ENCODE measurements at regions not wholly inside any gene's neighbourhood (a gene's known extent, or its start where the extent isn't known, plus 50 kb on each side); places are given as distances from the start of the nearest gene placed in this dataset.

- Histone ChIP-seq H3K27ac (ENCODE audit: low read depth, low read length) (no peak overlapping the region), H3K4me3 (ENCODE audit: low read depth in 1 of 2, low read length in 2 of 2) (no peak overlapping the region), H3K27me3 (ENCODE audit: control insufficient read depth in 1 of 2, insufficient read depth in 2 of 2, low read length in 2 of 2) (no peaks in the 10 kb centered on the region), H3K4me1 (ENCODE audit: insufficient read depth, low read length) (no peaks in the 10 kb centered on the region), H3K9ac (ENCODE audit: low read length) (no peak overlapping the region), H3K36me3 (ENCODE audit: insufficient read depth, low read length) (no peaks in the 10 kb centered on the region), H3K9me3 (ENCODE audit: low read length) (no peaks in the 10 kb centered on the region)
Observed at GRCh38 chr6:169935348-169935718, 183.9 kb downstream of the ERMARD start.

GRCh38 chr6:169934699-169935347, 183.4 kb downstream of the ERMARD start:
- no peaks in the 10 kb centered on the region for H3K9me3 ChIP-seq (ENCODE audit: low read length)
- H3K36me3 ChIP-seq (ENCODE audit: insufficient read depth, low read length), result no peaks in the 10 kb centered on the region
- no peak overlapping the region for H3K9ac ChIP-seq (ENCODE audit: low read length)
- H3K27me3 ChIP-seq (ENCODE audit: control insufficient read depth in 1 of 2, insufficient read depth in 2 of 2, low read length in 2 of 2), result no peaks in the 10 kb centered on the region
- no peak overlapping the region for H3K27ac ChIP-seq (ENCODE audit: low read depth, low read length)
- H3K4me3 ChIP-seq (ENCODE audit: low read depth in 1 of 2, low read length in 2 of 2), result no peak overlapping the region
- H3K4me1 ChIP-seq (ENCODE audit: insufficient read depth, low read length), result no peaks in the 10 kb centered on the region

DNA sequence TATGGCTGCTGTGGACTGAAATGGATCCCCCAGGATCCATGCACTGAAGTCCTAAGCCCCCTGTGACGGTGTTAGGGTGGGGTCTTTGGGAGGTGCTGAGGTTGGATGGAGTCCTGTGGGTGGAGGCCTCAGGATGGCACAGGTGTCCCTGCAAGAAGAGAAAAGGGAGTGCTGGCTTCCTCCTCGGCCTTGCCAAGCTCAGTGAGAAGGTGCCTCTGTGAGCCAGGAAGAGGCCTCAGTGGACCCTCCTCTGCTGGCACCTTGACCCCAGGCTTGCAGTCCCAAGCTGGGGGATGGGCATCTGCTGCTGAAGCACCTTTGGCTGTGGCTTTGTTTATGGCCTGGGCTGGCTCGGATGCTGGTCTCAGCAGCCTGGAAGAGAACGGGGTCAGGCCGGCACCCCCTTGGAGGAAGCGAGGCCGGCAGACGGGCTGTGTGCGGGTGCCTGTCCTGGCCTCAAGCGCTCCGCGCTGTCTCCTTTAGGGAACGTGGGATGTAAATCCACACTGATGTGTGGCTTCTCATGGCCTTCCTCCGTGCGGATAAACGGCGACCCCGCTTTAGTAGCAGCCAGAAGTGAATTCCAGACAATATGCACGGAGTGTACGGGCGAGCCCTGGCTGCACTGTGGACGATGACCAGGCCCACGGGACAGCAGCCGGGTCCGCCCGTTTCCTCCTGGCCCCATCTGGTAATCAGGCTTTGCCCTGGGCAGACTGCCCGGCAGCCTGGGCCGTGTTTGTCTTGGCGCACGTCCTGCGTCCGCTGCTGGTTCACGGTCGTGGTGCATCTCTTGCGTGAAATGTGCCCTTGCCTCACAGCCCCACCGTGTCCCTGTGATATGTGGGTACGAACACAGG, 182.6 kb downstream of the ERMARD start:
- Histone ChIP-seq H3K27ac (ENCODE audit: low read depth, low read length) (no peak overlapping the region), H3K4me3 (ENCODE audit: low read depth in 1 of 2, low read length in 2 of 2) (no peak overlapping the region)

GRCh38 chr6:169933251-169933821, 181.9 kb downstream of the ERMARD start:
- Histone ChIP-seq H3K36me3 (ENCODE audit: insufficient read depth, low read length) (no peaks in the 10 kb centered on the region), H3K27ac (ENCODE audit: low read depth, low read length) (no peak overlapping the region), H3K9me3 (ENCODE audit: low read length) (no peaks in the 10 kb centered on the region), H3K4me3 (ENCODE audit: low read depth in 1 of 2, low read length in 2 of 2) (no peak overlapping the region), H3K27me3 (ENCODE audit: control insufficient read depth in 1 of 2, insufficient read depth in 2 of 2, low read length in 2 of 2) (no peaks in the 10 kb centered on the region), H3K9ac (ENCODE audit: low read length) (no peak overlapping the region), H3K4me1 (ENCODE audit: insufficient read depth, low read length) (no peaks in the 10 kb centered on the region)

More for the DNA sequence above, 182.6 kb downstream of the ERMARD start:
- H3K4me1 ChIP-seq (ENCODE audit: insufficient read depth, low read length), result no peaks in the 10 kb centered on the region
- H3K27me3 ChIP-seq (ENCODE audit: control insufficient read depth in 1 of 2, insufficient read depth in 2 of 2, low read length in 2 of 2), result no peaks in the 10 kb centered on the region
- no peaks in the 10 kb centered on the region for H3K36me3 ChIP-seq (ENCODE audit: insufficient read depth, low read length)
- no peaks in the 10 kb centered on the region for H3K9me3 ChIP-seq (ENCODE audit: low read length)
- H3K9ac ChIP-seq (ENCODE audit: low read length), result no peak overlapping the region

GRCh38 chr6:169932491-169932890, 181.1 kb downstream of the ERMARD start:
- Histone ChIP-seq H3K9ac (ENCODE audit: low read length) (no peak overlapping the region), H3K9me3 (ENCODE audit: low read length) (no peaks in the 10 kb centered on the region), H3K27me3 (ENCODE audit: control insufficient read depth in 1 of 2, insufficient read depth in 2 of 2, low read length in 2 of 2) (no peaks in the 10 kb centered on the region), H3K4me3 (ENCODE audit: low read depth in 1 of 2, low read length in 2 of 2) (no peak overlapping the region), H3K27ac (ENCODE audit: low read depth, low read length) (no peak overlapping the region), H3K36me3 (ENCODE audit: insufficient read depth, low read length) (no peaks in the 10 kb centered on the region), H3K4me1 (ENCODE audit: insufficient read depth, low read length) (no peaks in the 10 kb centered on the region)

DNA sequence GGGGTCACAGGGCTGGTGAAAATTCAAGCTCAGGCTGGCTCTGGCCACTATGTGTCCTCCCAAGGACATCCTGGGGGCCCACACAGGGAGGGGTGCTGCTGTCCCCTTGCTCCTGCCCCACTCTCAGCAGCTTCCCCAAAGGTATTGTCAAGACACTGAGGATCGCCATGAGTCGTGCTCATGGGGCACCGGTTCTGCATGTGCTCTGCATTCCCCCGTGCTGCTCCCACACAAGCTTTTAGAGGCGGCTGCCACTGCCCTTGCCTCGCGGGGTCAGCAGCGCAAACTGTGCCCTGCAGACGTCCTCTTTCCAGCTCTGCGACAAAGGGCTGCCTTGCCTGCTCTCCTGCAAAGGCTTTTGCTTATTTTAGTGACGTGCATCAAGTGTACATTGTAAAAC, 179.8 kb downstream of the ERMARD start:
- Histone ChIP-seq H3K4me1 (ENCODE audit: insufficient read depth, low read length) (no peaks in the 10 kb centered on the region), H3K27ac (ENCODE audit: low read depth, low read length) (no peak overlapping the region)

DNA sequence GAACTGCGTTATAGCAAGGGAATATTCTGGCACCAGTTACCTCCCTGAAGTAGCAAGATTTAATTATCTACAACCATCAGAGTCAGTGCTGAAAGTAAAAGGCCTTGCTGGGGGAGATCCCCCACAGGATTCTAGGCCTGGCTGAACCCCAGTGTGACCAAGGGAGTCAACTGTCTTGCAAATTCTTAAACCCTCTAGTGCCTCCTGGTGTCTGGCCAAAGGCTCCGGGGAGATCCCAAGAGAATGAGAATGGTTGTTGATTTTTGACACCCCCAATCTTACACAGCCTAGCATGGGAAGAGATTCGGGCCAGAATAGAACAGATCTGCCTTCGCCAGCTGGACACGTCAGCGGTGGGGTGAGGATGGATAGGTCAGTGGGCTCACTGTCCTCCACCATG, 179.4 kb downstream of the ERMARD start:
- Histone ChIP-seq H3K27ac (ENCODE audit: low read depth, low read length) (no peak overlapping the region), H3K27me3 (ENCODE audit: control insufficient read depth in 1 of 2, insufficient read depth in 2 of 2, low read length in 2 of 2) (no peaks in the 10 kb centered on the region), H3K9me3 (ENCODE audit: low read length) (no peaks in the 10 kb centered on the region), H3K36me3 (ENCODE audit: insufficient read depth, low read length) (no peaks in the 10 kb centered on the region), H3K4me1 (ENCODE audit: insufficient read depth, low read length) (no peaks in the 10 kb centered on the region), H3K4me3 (ENCODE audit: low read depth in 1 of 2, low read length in 2 of 2) (no peak overlapping the region), H3K9ac (ENCODE audit: low read length) (no peak overlapping the region)

More for the DNA sequence above, 179.8 kb downstream of the ERMARD start:
- no peaks in the 10 kb centered on the region for H3K27me3 ChIP-seq (ENCODE audit: control insufficient read depth in 1 of 2, insufficient read depth in 2 of 2, low read length in 2 of 2)
- no peaks in the 10 kb centered on the region for H3K9me3 ChIP-seq (ENCODE audit: low read length)
- no peak overlapping the region for H3K9ac ChIP-seq (ENCODE audit: low read length)
- no peak overlapping the region for H3K4me3 ChIP-seq (ENCODE audit: low read depth in 1 of 2, low read length in 2 of 2)
- H3K36me3 ChIP-seq (ENCODE audit: insufficient read depth, low read length), result no peaks in the 10 kb centered on the region

DNA sequence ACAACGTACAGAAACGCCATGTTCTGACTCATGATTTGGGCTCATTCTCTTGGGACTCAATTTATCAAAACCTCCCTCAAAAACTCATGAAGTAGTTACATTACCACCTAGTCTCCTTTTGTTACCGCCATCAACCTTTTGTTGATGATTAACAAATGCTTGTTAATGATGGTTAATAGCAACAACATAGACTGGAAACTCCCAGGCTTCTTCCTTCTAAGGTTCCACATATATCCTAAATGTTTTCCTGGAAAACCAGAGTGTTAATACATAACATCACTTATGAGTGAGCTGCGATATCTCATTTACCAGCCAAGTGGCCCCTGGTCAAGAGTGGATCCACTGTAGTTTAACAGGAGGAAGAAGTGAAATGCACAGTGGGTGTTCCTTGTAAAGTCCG, 176.3 kb downstream of the ERMARD start:
- Histone ChIP-seq H3K36me3 (ENCODE audit: insufficient read depth, low read length) (no peaks in the 10 kb centered on the region), H3K9me3 (ENCODE audit: low read length) (no peaks in the 10 kb centered on the region), H3K4me1 (ENCODE audit: insufficient read depth, low read length) (no peaks in the 10 kb centered on the region), H3K9ac (ENCODE audit: low read length) (no peak overlapping the region), H3K27me3 (ENCODE audit: control insufficient read depth in 1 of 2, insufficient read depth in 2 of 2, low read length in 2 of 2) (no peaks in the 10 kb centered on the region), H3K4me3 (ENCODE audit: low read depth in 1 of 2, low read length in 2 of 2) (no peak overlapping the region), H3K27ac (ENCODE audit: low read depth, low read length) (no peak overlapping the region)

DNA sequence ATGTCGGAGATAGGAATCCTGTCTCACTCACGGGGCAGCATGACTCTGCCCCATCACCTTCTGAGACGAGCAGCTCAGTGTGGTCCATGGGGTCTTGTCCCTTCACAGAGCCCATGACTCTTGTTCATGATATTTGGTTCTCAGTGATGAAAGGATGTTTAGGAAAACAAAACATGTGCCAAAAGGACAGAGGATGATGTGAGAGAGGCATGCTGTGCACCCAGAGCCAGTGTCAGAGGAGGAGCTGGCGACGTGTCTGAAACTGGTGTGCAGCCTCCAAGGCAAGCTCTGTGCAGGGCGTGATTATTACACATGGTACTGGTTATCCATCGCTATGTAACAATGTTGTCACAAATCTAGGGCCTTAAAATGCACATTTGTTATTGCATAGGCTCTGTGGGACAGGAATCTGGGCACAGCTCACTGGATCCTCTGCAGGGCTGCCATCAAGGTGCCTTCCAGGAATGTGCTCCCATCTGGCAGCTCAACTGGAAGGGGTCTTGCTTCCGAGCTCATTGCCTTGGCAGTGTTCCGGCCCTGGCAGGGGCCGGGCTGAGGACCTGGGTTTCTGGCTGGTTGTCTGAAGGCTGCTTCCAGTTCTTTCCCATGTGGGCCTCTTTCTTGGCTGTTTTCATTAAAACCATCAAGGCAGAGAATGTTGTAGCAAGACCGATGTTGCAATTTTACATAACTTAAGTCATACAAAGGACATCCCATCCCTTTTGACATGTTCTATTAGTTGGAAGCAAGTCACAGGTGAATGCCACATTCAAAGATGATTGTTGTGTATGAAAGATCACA, 175.4 kb downstream of the ERMARD start:
- H3K27me3 ChIP-seq (ENCODE audit: control insufficient read depth in 1 of 2, insufficient read depth in 2 of 2, low read length in 2 of 2), result no peaks in the 10 kb centered on the region
- no peak overlapping the region for H3K4me3 ChIP-seq (ENCODE audit: low read depth in 1 of 2, low read length in 2 of 2)
- no peaks in the 10 kb centered on the region for H3K9me3 ChIP-seq (ENCODE audit: low read length)
- no peak overlapping the region for H3K27ac ChIP-seq (ENCODE audit: low read depth, low read length)
- no peaks in the 10 kb centered on the region for H3K4me1 ChIP-seq (ENCODE audit: insufficient read depth, low read length)
- no peak overlapping the region for H3K9ac ChIP-seq (ENCODE audit: low read length)
- H3K36me3 ChIP-seq (ENCODE audit: insufficient read depth, low read length), result no peaks in the 10 kb centered on the region

- Histone ChIP-seq H3K9me3 (ENCODE audit: low read length) (no peaks in the 10 kb centered on the region), H3K36me3 (ENCODE audit: insufficient read depth, low read length) (no peaks in the 10 kb centered on the region), H3K27me3 (ENCODE audit: control insufficient read depth in 1 of 2, insufficient read depth in 2 of 2, low read length in 2 of 2) (no peaks in the 10 kb centered on the region), H3K4me1 (ENCODE audit: insufficient read depth, low read length) (no peaks in the 10 kb centered on the region), H3K9ac (ENCODE audit: low read length) (no peak overlapping the region), H3K4me3 (ENCODE audit: low read depth in 1 of 2, low read length in 2 of 2) (no peak overlapping the region), H3K27ac (ENCODE audit: low read depth, low read length) (no peak overlapping the region)
Observed at GRCh38 chr6:169923468-169924464, 172.3 kb downstream of the ERMARD start.

Data from muscle layer of colon (tissue), 2 donors.